Hippocampal formation (tissue), 2 donors: ENCODE measurements at regions not wholly inside any gene's neighbourhood (a gene's known extent, or its start where the extent isn't known, plus 50 kb on each side); places are given as distances from the start of the nearest gene placed in this dataset.

Source experiments
- DNase-seq, 2 donors: peaks; one replicate each; lab custom pipeline; 2025; lab: John Stamatoyannopoulos, UW

- DNase-seq = no peak
Observed at GRCh38 chr10:107919626-107920235, 755.2 kb upstream of the SORCS1 start.

- DNase-seq = no peak
Observed at GRCh38 chr10:107918171-107918570, 753.7 kb upstream of the SORCS1 start.

- no peak for DNase-seq
Observed at GRCh38 chr10:107915215-107915610, 750.7 kb upstream of the SORCS1 start.

GRCh38 chr10:107914450-107915214, 750.1 kb upstream of the SORCS1 start:
- no peak for DNase-seq

GRCh38 chr10:107913317-107914294, 749.1 kb upstream of the SORCS1 start:
- no peak for DNase-seq

- DNase-seq = no peak
Observed at GRCh38 chr10:107901076-107901475, 736.6 kb upstream of the SORCS1 start.

- no peak for DNase-seq
Observed at GRCh38 chr10:107900131-107900530, 735.6 kb upstream of the SORCS1 start.

GRCh38 chr10:107899502-107900062, 735.1 kb upstream of the SORCS1 start:
- DNase-seq = no peak

GRCh38 chr10:107899075-107899474, 734.6 kb upstream of the SORCS1 start:
- DNase-seq = no peak

- DNase-seq = no peak
Observed at GRCh38 chr10:107898392-107898791, 733.9 kb upstream of the SORCS1 start.

GRCh38 chr10:107894516-107894915, 730.0 kb upstream of the SORCS1 start:
- DNase-seq = no peak

- no peak for DNase-seq
Observed at GRCh38 chr10:107889105-107889504, 724.6 kb upstream of the SORCS1 start.

GRCh38 chr10:107880185-107880584, 715.7 kb upstream of the SORCS1 start:
- DNase-seq = no peak

- no peak for DNase-seq
Observed at GRCh38 chr10:107873007-107873406, 708.5 kb upstream of the SORCS1 start.

GRCh38 chr10:107865691-107866090, 701.2 kb upstream of the SORCS1 start:
- DNase-seq = no peak

GRCh38 chr10:107859065-107859464, 694.6 kb upstream of the SORCS1 start:
- no peak for DNase-seq

GRCh38 chr10:107856047-107856315, 691.5 kb upstream of the SORCS1 start:
- DNase-seq = no peak

GRCh38 chr10:107855301-107856046, 691.0 kb upstream of the SORCS1 start:
- DNase-seq = no peak

GRCh38 chr10:107848726-107849360, 684.3 kb upstream of the SORCS1 start:
- DNase-seq = no peak

GRCh38 chr10:107847620-107848019, 683.1 kb upstream of the SORCS1 start:
- no peak for DNase-seq

- DNase-seq = no peak
Observed at GRCh38 chr10:107834706-107835105, 670.2 kb upstream of the SORCS1 start.
